Spleen (tissue), 11 donors: ENCODE measurements at regions not wholly inside any gene's neighbourhood (a gene's known extent, or its start where the extent isn't known, plus 50 kb on each side); places are given as distances from the start of the nearest gene placed in this dataset.

ENCODE experiments used
- DNase-seq: peaks from one replicate; pipeline ENCODE4 v3.0.0-alpha.2; 2020
- H3K27ac ChIP-seq, 8 donors: fragments of 200-600 bp; sonication (generic) in 7 of 8; 1 replicate in 4 of 8; 2 replicates in 4 of 8; pipeline versions ENCODE4 v1.5.0 to v1.8.0; 2016 to 2021; ENCODE audit warnings: inconsistent platforms in 4 of 8, mild to moderate bottlenecking in 4 of 8, moderate library complexity in 1 of 8
- H3K27me3 ChIP-seq, 7 donors: fragments of 200-600 bp; sonication (generic) in 6 of 7; replicated peaks in 1 of 7; 1 replicate in 4 of 7; 2 replicates in 3 of 7; pipeline versions ENCODE4 v1.5.0 to v1.8.0; 2016 to 2021; ENCODE audit warnings: inconsistent platforms in 3 of 7, mild to moderate bottlenecking in 1 of 7
- H3K36me3 ChIP-seq, 6 donors: fragments of 200-600 bp; sonication (generic) in 5 of 6; 1 replicate in 4 of 6; 2 replicates in 2 of 6; pipeline versions ENCODE4 v1.5.0 to v1.8.0; 2016 to 2021; ENCODE audit warnings: inconsistent platforms in 2 of 6
- H3K4me1 ChIP-seq, 6 donors: fragments of 200-600 bp; sonication (generic) in 5 of 6; 1 replicate in 3 of 6; 2 replicates in 3 of 6; pipeline versions ENCODE4 v1.5.0 to v1.8.0; 2016 to 2021; ENCODE audit warnings: inconsistent platforms in 3 of 6
- H3K4me3 ChIP-seq, 8 donors: fragments of 200-600 bp; sonication (generic) in 7 of 8; 1 replicate in 4 of 8; 2 replicates in 4 of 8; pipeline versions ENCODE4 v1.5.0 to v1.8.0; 2016 to 2021; ENCODE audit warnings: inconsistent platforms in 4 of 8, mild to moderate bottlenecking in 4 of 8, moderate library complexity in 2 of 8
- H3K9me3 ChIP-seq, 8 donors: fragments of 200-600 bp; sonication (generic) in 7 of 8; 1 replicate in 4 of 8; 2 replicates in 4 of 8; pipeline versions ENCODE4 v1.5.0 to v1.8.0; 2016 to 2021; ENCODE audit warnings: inconsistent platforms in 4 of 8
- CTCF ChIP-seq, 11 experiments: fragments of 200-600 bp in 7 of 11; fragments of 450-650 bp in 4 of 11; sonication (generic) in 4 of 11; IDR thresholded peaks in 8 of 11; conservative IDR thresholded peaks in 3 of 11; 1 replicate in 7 of 11; 2 replicates in 4 of 11; pipeline versions ENCODE4 v1.4.0 to v1.8.0; 2016 to 2021; ENCODE audit warnings: antibody characterized with exemption in 11 of 11, inconsistent platforms in 4 of 11, mild to moderate bottlenecking in 1 of 11
- POLR2A ChIP-seq, 3 donors: fragments of 450-650 bp; IDR thresholded peaks; one replicate each; pipeline ENCODE4 v1.5.1; 2017; ENCODE audit warnings: antibody characterized with exemption in 3 of 3, mild to moderate bottlenecking in 1 of 3
- POLR2AphosphoS5 ChIP-seq, 3 donors: sonication (generic); formaldehyde crosslinking; IDR thresholded peaks; one replicate each; pipeline ENCODE4 v1.5.1; 2017; ENCODE audit warnings: antibody characterized with exemption in 3 of 3
- WGBS, 5 donors: extraction: QIAGEN DNeasy Blood & Tissue Kit in 3 of 5; methylation state at CpG; one replicate each; pipeline versions ENCODE4 v1.1.5 to v1.1.7; 2013 to 2018; 5-methylcytosine and 5-hydroxymethylcytosine counted together
- intact Hi-C: fragments of 100-400 bp; cut with DNase I; formaldehyde crosslinking; loops from one replicate; pipeline ENCODE4 v1.15.0; 2023; ENCODE audit warnings: low total_unique reads
- donor health status: healthy with polysubstance abuse.
- donor health status: DM: no; HTN: no; CAD: no; lungs with moderate emphysema.
- donor health status: DM: no; HTN: no; CAD: no.
- donor health status: Bipolar disorder and iron deficiency.
- donor health status: healthy.
- donor health status: DM: no; HTN: no; CAD: no.
- donor health status: DM: yes; HTN: yes; CAD: no.

GRCh38 chr5:24364711-24365110, 280.1 kb downstream of the CDH10 start:
- DNase-seq, result no peak
- TF ChIP-seq POLR2A (IDR thresholded peaks at IDR 0.05), result no peak
- TF ChIP-seq POLR2AphosphoS5 (IDR thresholded peaks at IDR 0.05), result no peak
- TF ChIP-seq CTCF (IDR thresholded peaks at IDR 0.05 in 8 of 11, conservative IDR thresholded peaks at IDR 0.05 in 3 of 11), result no peak
- no peaks in the 10 kb centered on the region for H3K27me3 ChIP-seq
- H3K9me3 ChIP-seq, result peaks cover 0 to 11% (median 3%) of the 10 kb centered on the region in 8 donors
- no peak overlapping the region for H3K4me3 ChIP-seq
- no peak overlapping the region for H3K27ac ChIP-seq
- intact Hi-C loops, result no loop called here
- H3K36me3 ChIP-seq, result no peaks in the 10 kb centered on the region
- 76 to 86% (median 83%) methylated on average over 5 of the region's 5 CpGs for WGBS, 5 donors
- no peaks in the 10 kb centered on the region for H3K4me1 ChIP-seq

GRCh38 chr5:24365406-24365805, 279.4 kb downstream of the CDH10 start:
- H3K4me1 ChIP-seq, result no peaks in the 10 kb centered on the region
- H3K36me3 ChIP-seq, result no peaks in the 10 kb centered on the region
- H3K27ac ChIP-seq, result no peak overlapping the region
- no peak overlapping the region for H3K4me3 ChIP-seq
- DNase-seq, result no peak
- TF ChIP-seq CTCF (IDR thresholded peaks at IDR 0.05 in 8 of 11, conservative IDR thresholded peaks at IDR 0.05 in 3 of 11), result no peak
- TF ChIP-seq POLR2AphosphoS5 (IDR thresholded peaks at IDR 0.05), result no peak
- TF ChIP-seq POLR2A (IDR thresholded peaks at IDR 0.05), result no peak
- 79 to 95% (median 88%) methylated on average over 1 of the region's 1 CpG for WGBS, 5 donors
- intact Hi-C loops, result no loop called here
- no peaks in the 10 kb centered on the region for H3K27me3 ChIP-seq
- H3K9me3 ChIP-seq, result peaks cover 0 to 11% (median 3%) of the 10 kb centered on the region in 8 donors

GRCh38 chr5:24367216-24367615, 277.6 kb downstream of the CDH10 start:
- DNase-seq, result no peak
- intact Hi-C loops, result no loop called here
- H3K36me3 ChIP-seq, result no peaks in the 10 kb centered on the region
- WGBS, 5 donors, result 74 to 92% (median 85%) methylated on average over 3 of the region's 3 CpGs
- peaks cover 0 to 11% (median 3%) of the 10 kb centered on the region in 8 donors for H3K9me3 ChIP-seq
- H3K4me1 ChIP-seq, result no peaks in the 10 kb centered on the region
- TF ChIP-seq POLR2AphosphoS5 (IDR thresholded peaks at IDR 0.05), result no peak
- no peak for TF ChIP-seq POLR2A (IDR thresholded peaks at IDR 0.05)
- TF ChIP-seq CTCF (IDR thresholded peaks at IDR 0.05 in 8 of 11, conservative IDR thresholded peaks at IDR 0.05 in 3 of 11), result no peak
- H3K4me3 ChIP-seq, result no peak overlapping the region
- H3K27ac ChIP-seq, result no peak overlapping the region
- H3K27me3 ChIP-seq, result no peaks in the 10 kb centered on the region

- no peaks in the 10 kb centered on the region for H3K36me3 ChIP-seq
- no peak for DNase-seq
- WGBS, 5 donors, result 26 to 54% (median 46%) methylated on average over 2 of the region's 2 CpGs
- TF ChIP-seq CTCF (IDR thresholded peaks at IDR 0.05 in 8 of 11, conservative IDR thresholded peaks at IDR 0.05 in 3 of 11) (no peak), POLR2A (IDR thresholded peaks at IDR 0.05) (no peak), POLR2AphosphoS5 (IDR thresholded peaks at IDR 0.05) (no peak)
- no peak overlapping the region for H3K4me3 ChIP-seq
- H3K9me3 ChIP-seq, result peaks cover 0 to 11% (median under 1%) of the 10 kb centered on the region in 8 donors
- no peaks in the 10 kb centered on the region for H3K27me3 ChIP-seq
- intact Hi-C loops, result no loop called here
- no peak overlapping the region for H3K27ac ChIP-seq
- H3K4me1 ChIP-seq, result no peaks in the 10 kb centered on the region
Observed at GRCh38 chr5:24368115-24368514, 276.7 kb downstream of the CDH10 start.
